Adrenal gland (tissue), 5 donors: ENCODE measurements at regions not wholly inside any gene's neighbourhood (a gene's known extent, or its start where the extent isn't known, plus 50 kb on each side); places are given as distances from the start of the nearest gene placed in this dataset.

Source experiments
- CTCF ChIP-seq, 6 experiments: fragments of 450-650 bp in 4 of 6; fragments of 200-600 bp in 2 of 6; sonication (generic) in 1 of 6; IDR thresholded peaks; 1 replicate in 5 of 6; 2 replicates in 1 of 6; pipeline versions ENCODE4 v1.5.1 to v1.8.0; 2016 to 2021; ENCODE audit warnings: antibody characterized with exemption in 6 of 6, mild to moderate bottlenecking in 2 of 6, moderate library complexity in 1 of 6
- POLR2A ChIP-seq, 2 donors: fragments of 450-650 bp; IDR thresholded peaks; one replicate each; pipeline ENCODE4 v1.6.1; 2017; ENCODE audit warnings: antibody characterized with exemption in 2 of 2, mild to moderate bottlenecking in 2 of 2, moderate library complexity in 1 of 2
- donor health status: DM: no; HTN: no; CAD: no.

GRCh38 chr4:166391501-166391900 lies 518.5 kb downstream of the TLL1 start:
- TF ChIP-seq CTCF (IDR thresholded peaks at IDR 0.05) (no peak), POLR2A (IDR thresholded peaks at IDR 0.05) (no peak)
